H1 (cell line): ENCODE measurements at regions not wholly inside any gene's neighbourhood (a gene's known extent, or its start where the extent isn't known, plus 50 kb on each side); places are given as distances from the start of the nearest gene placed in this dataset.

ENCODE experiments used
- BACH1 ChIP-seq: IDR thresholded peaks from 2 replicates; pipeline ENCODE4 v1.6.1; 2012; ENCODE audit warnings: low read length, improper control_type of control experiment
- CTCF ChIP-seq, 3 experiments: IDR thresholded peaks; 1 replicate in 2 of 3; 2 replicates in 1 of 3; pipeline versions ENCODE4 v1.5.1 to v1.6.1; 2011; ENCODE audit warnings: low read length in 3 of 3, mild to moderate bottlenecking in 3 of 3, inconsistent platforms in 2 of 3, low read depth in 1 of 3, moderate library complexity in 1 of 3; ENCODE audit not compliant: insufficient read depth in 1 of 3; ENCODE audit errors: control extremely low read depth in 1 of 3
- GTF2F1 ChIP-seq: IDR thresholded peaks from 2 replicates; pipeline ENCODE4 v1.6.1; 2012; ENCODE audit warnings: low read depth, low read length, improper control_type of control experiment, borderline replicate concordance
- POLR2AphosphoS5 ChIP-seq: IDR thresholded peaks from 2 replicates; pipeline ENCODE4 v1.6.1; 2011; ENCODE audit warnings: low read depth, low read length
- RAD21 ChIP-seq, 2 experiments: IDR thresholded peaks in 1 of 2; conservative IDR thresholded peaks in 1 of 2; 2 replicates each; pipeline ENCODE4 v1.6.1; 2011; ENCODE audit warnings: low read depth in 2 of 2, low read length in 2 of 2, improper control_type of control experiment in 1 of 2, inconsistent platforms in 1 of 2, mild to moderate bottlenecking in 1 of 2, moderate library complexity in 1 of 2

- TF ChIP-seq POLR2AphosphoS5 (no peak), CTCF (IDR thresholded peaks at IDR 0.05; ENCODE audit: control extremely low read depth in 1 of 3, insufficient read depth in 1 of 3, low read depth in 1 of 3, low read length in 3 of 3) (no peak), BACH1 (no peak), GTF2F1 (no peak), RAD21 (IDR thresholded peaks at IDR 0.05 in 1 of 2, conservative IDR thresholded peaks at IDR 0.05 in 1 of 2; ENCODE audit: low read depth in 2 of 2, low read length in 2 of 2) (no peak)
Measured at GRCh38 chr2:118669654-118670053, 177.8 kb downstream of the EN1 start.
